Sigmoid colon (tissue), 4 donors: ENCODE measurements at regions not wholly inside any gene's neighbourhood (a gene's known extent, or its start where the extent isn't known, plus 50 kb on each side); places are given as distances from the start of the nearest gene placed in this dataset.

Experiments
- CTCF ChIP-seq, 4 experiments: fragments of 450-650 bp in 3 of 4; fragments of 200-600 bp in 1 of 4; IDR thresholded peaks; one replicate each; pipeline ENCODE4 v1.5.1; 2016 to 2019; ENCODE audit warnings: antibody characterized with exemption in 4 of 4, mild to moderate bottlenecking in 3 of 4, moderate library complexity in 2 of 4
- EP300 ChIP-seq, 4 donors: sonication (generic); formaldehyde crosslinking; IDR thresholded peaks; one replicate each; pipeline ENCODE4 v1.6.1; 2017; ENCODE audit warnings: antibody characterized with exemption in 4 of 4

GRCh38 chr6:65984089-65984488 lies 277.1 kb upstream of the EYS start:
- TF ChIP-seq CTCF (IDR thresholded peaks at IDR 0.05): no peak
- no peak for TF ChIP-seq EP300 (IDR thresholded peaks at IDR 0.05)
